Fibroblast of lung (primary cell): ENCODE measurements at regions not wholly inside any gene's neighbourhood (a gene's known extent, or its start where the extent isn't known, plus 50 kb on each side); places are given as distances from the start of the nearest gene placed in this dataset.
A peak's percentile ranks its signal among the peaks of the same experiment; 100 is the strongest.

ENCODE experiments used
- DNase-seq, 2 donors: peaks; one replicate each; pipeline versions ENCODE4 v3.0.0 to v3.0.0-alpha.2; 2010; ENCODE audit warnings: low read depth in 2 of 2
- H2AFZ ChIP-seq: 2 replicates; pipeline ENCODE4 v1.5.1; 2012; ENCODE audit warnings: low read length, control low read depth, inconsistent platforms
- H3K27ac ChIP-seq: 2 replicates; pipeline ENCODE4 v1.5.1; 2011; ENCODE audit warnings: low read length, control low read depth; ENCODE audit not compliant: insufficient read depth
- H3K27me3 ChIP-seq: 2 replicates; pipeline ENCODE4 v1.5.1; 2011; ENCODE audit warnings: mild to moderate bottlenecking, low read length; ENCODE audit not compliant: control insufficient read depth, insufficient read depth
- H3K36me3 ChIP-seq: 2 replicates; pipeline ENCODE4 v1.5.1; 2011; ENCODE audit warnings: low read length; ENCODE audit not compliant: control insufficient read depth, insufficient read depth
- H3K4me1 ChIP-seq: 2 replicates; pipeline ENCODE4 v1.5.1; 2011; ENCODE audit warnings: low read length; ENCODE audit not compliant: control insufficient read depth, insufficient read depth; ENCODE audit errors: extremely low read depth
- H3K4me2 ChIP-seq: 2 replicates; pipeline ENCODE4 v1.5.1; 2011; ENCODE audit warnings: low read length, control low read depth; ENCODE audit not compliant: insufficient read depth; ENCODE audit errors: extremely low read depth
- H3K4me3 ChIP-seq, 4 experiments: fragments of 200-600 bp in 1 of 4; sonication (generic) in 1 of 4; replicated peaks in 1 of 4; 2 replicates each; pipeline ENCODE4 v1.5.1; 2011 to 2016; ENCODE audit warnings: low read length in 4 of 4, low read depth in 3 of 4, mild to moderate bottlenecking in 3 of 4, control low read depth in 2 of 4, inconsistent platforms in 1 of 4, mixed read lengths in 1 of 4; ENCODE audit not compliant: insufficient read depth in 1 of 4; ENCODE audit errors: control extremely low read depth in 1 of 4
- H3K79me2 ChIP-seq: 2 replicates; pipeline ENCODE4 v1.5.1; 2012; ENCODE audit warnings: mild to moderate bottlenecking, low read length, inconsistent platforms; ENCODE audit not compliant: control insufficient read depth, insufficient read depth
- H3K9ac ChIP-seq: 2 replicates; pipeline ENCODE4 v1.5.1; 2011; ENCODE audit warnings: mild to moderate bottlenecking, low read length, control low read depth; ENCODE audit not compliant: insufficient read depth
- H3K9me3 ChIP-seq: 2 replicates; pipeline ENCODE4 v1.5.1; 2012; ENCODE audit warnings: low read depth, low read length; ENCODE audit not compliant: control insufficient read depth, insufficient read depth
- H4K20me1 ChIP-seq: 2 replicates; pipeline ENCODE4 v1.5.1; 2011; ENCODE audit warnings: low read length; ENCODE audit not compliant: control insufficient read depth, insufficient read depth; ENCODE audit errors: extremely low read depth
- EZH2 ChIP-seq: IDR thresholded peaks from 2 replicates; pipeline ENCODE4 v1.5.1; 2012; ENCODE audit warnings: low read length, control low read depth, mild to moderate bottlenecking; ENCODE audit errors: missing control alignments
- TF ChIP-seq, protein P1 (sequence below), 2 donors: IDR thresholded peaks in 1 of 2; conservative IDR thresholded peaks in 1 of 2; 1 replicate in 1 of 2; 2 replicates in 1 of 2; pipeline ENCODE4 v1.5.1; 2011 to 2012; ENCODE audit warnings: low read length in 2 of 2, control low read depth in 1 of 2, inconsistent platforms in 1 of 2, low read depth in 1 of 2, mild to moderate bottlenecking in 1 of 2

DNA sequence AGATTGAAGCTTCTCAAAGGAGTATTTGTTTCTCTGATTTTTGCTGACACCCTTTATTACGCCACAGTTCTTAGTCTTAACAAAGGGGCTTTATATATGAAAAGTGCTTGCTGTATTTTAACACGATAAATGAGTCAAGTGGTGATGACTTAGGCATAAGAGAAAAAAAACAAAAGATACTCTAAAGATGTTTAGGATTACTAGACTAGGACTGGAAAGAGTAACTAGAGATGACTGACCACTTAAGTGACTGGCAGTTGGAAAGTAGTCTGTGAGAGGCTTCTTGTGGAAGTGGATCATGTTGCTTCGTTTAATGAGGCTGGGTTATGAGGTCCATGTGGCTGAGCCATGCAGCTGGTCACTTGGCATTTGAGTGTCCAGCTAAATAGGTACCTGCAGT, 69.4 kb upstream of the ACTBL2 start:
- Histone ChIP-seq H3K9ac (no peak overlapping the region), H3K4me1 (no peaks in the 10 kb centered on the region), H4K20me1 (no peaks in the 10 kb centered on the region), H3K9me3 (no peaks in the 10 kb centered on the region), H3K27ac (no peak overlapping the region), H2AFZ (no peak overlapping the region), H3K27me3 (no peaks in the 10 kb centered on the region), H3K36me3 (no peaks in the 10 kb centered on the region), H3K4me2 (no peak overlapping the region), H3K4me3 (no peak overlapping the region), H3K79me2 (no peaks in the 10 kb centered on the region)
- DNase-seq: peak in 1 of 2 donors; percentile 25
- TF ChIP-seq, protein P1, sequence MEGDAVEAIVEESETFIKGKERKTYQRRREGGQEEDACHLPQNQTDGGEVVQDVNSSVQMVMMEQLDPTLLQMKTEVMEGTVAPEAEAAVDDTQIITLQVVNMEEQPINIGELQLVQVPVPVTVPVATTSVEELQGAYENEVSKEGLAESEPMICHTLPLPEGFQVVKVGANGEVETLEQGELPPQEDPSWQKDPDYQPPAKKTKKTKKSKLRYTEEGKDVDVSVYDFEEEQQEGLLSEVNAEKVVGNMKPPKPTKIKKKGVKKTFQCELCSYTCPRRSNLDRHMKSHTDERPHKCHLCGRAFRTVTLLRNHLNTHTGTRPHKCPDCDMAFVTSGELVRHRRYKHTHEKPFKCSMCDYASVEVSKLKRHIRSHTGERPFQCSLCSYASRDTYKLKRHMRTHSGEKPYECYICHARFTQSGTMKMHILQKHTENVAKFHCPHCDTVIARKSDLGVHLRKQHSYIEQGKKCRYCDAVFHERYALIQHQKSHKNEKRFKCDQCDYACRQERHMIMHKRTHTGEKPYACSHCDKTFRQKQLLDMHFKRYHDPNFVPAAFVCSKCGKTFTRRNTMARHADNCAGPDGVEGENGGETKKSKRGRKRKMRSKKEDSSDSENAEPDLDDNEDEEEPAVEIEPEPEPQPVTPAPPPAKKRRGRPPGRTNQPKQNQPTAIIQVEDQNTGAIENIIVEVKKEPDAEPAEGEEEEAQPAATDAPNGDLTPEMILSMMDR (conservative IDR thresholded peaks at IDR 0.05 in 1 of 2, IDR thresholded peaks at IDR 0.05 in 1 of 2; ENCODE audit: low read depth in 1 of 2, low read length in 2 of 2): no peak
- TF ChIP-seq EZH2: no peak

GRCh38 chr5:57551251-57551650, 68.6 kb upstream of the ACTBL2 start:
- Histone ChIP-seq H3K9me3 (no peaks in the 10 kb centered on the region), H3K4me1 (no peaks in the 10 kb centered on the region), H3K4me2 (no peak overlapping the region), H3K9ac (no peak overlapping the region), H3K36me3 (no peaks in the 10 kb centered on the region), H2AFZ (no peak overlapping the region), H3K27me3 (no peaks in the 10 kb centered on the region), H3K79me2 (no peaks in the 10 kb centered on the region), H3K27ac (no peak overlapping the region), H3K4me3 (no peak overlapping the region), H4K20me1 (no peaks in the 10 kb centered on the region)
- no peak for TF ChIP-seq EZH2
- TF ChIP-seq, protein P1 (conservative IDR thresholded peaks at IDR 0.05 in 1 of 2, IDR thresholded peaks at IDR 0.05 in 1 of 2; ENCODE audit: low read depth in 1 of 2, low read length in 2 of 2): no peak
- DNase-seq: no peak

DNA sequence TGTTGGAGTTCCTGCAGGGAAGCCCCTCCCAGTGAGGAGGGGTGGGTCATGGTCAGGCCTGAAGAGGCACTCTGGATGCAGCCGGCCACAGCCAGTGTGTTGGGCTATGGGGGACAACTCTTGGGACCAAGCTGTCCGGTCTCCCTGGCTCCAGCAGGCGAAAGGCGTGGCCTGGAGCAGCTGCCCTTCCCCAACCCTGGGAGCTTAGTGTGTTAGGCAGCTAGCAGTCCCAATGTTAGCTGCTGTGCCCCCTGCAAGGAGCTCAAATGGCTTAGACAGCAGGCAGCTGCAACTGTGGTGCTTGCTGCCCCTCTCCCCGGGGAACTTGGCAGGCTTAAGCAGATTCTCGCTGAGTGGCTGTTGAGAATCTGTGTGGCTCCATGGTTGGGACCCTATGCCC, 67.5 kb upstream of the ACTBL2 start:
- no peak overlapping the region for H3K4me2 ChIP-seq
- no peaks in the 10 kb centered on the region for H3K9me3 ChIP-seq
- no peak overlapping the region for H3K4me3 ChIP-seq
- H2AFZ ChIP-seq: no peak overlapping the region
- no peak overlapping the region for H3K27ac ChIP-seq
- no peaks in the 10 kb centered on the region for H4K20me1 ChIP-seq
- no peaks in the 10 kb centered on the region for H3K79me2 ChIP-seq
- H3K9ac ChIP-seq: no peak overlapping the region
- H3K36me3 ChIP-seq: no peaks in the 10 kb centered on the region
- H3K4me1 ChIP-seq: no peaks in the 10 kb centered on the region
- no peak for TF ChIP-seq EZH2
- TF ChIP-seq, protein P1 (conservative IDR thresholded peaks at IDR 0.05 in 1 of 2, IDR thresholded peaks at IDR 0.05 in 1 of 2; ENCODE audit: low read depth in 1 of 2, low read length in 2 of 2): no peak
- H3K27me3 ChIP-seq: no peaks in the 10 kb centered on the region
- no peak for DNase-seq
